Erythroblast (primary cell): ENCODE measurements at regions not wholly inside any gene's neighbourhood (a gene's known extent, or its start where the extent isn't known, plus 50 kb on each side); places are given as distances from the start of the nearest gene placed in this dataset.

Experiments
- GATA1 ChIP-seq: IDR thresholded peaks from 2 replicates; pipeline ENCODE4 v1.6.1; 2011; ENCODE audit warnings: low read depth, mild to moderate bottlenecking, control low read depth, low read length, moderate library complexity
- POLR2A ChIP-seq: IDR thresholded peaks from 2 replicates; pipeline ENCODE4 v1.6.1; 2011; ENCODE audit warnings: mild to moderate bottlenecking, low read length

GRCh38 chrX:39843318-39843717, 254.4 kb downstream of the BCOR start:
- TF ChIP-seq POLR2A (no peak), GATA1 (no peak)
